DND-41 (cell line): ENCODE measurements at regions not wholly inside any gene's neighbourhood (a gene's known extent, or its start where the extent isn't known, plus 50 kb on each side); places are given as distances from the start of the nearest gene placed in this dataset.

ENCODE experiments used
- ATAC-seq: fragments of 200-7000 bp; cut with Tn5 transposase; 3 replicates; pipeline ENCODE4 v1.9.1; 2021; ENCODE audit warnings: low read depth; ENCODE audit not compliant: insufficient read depth
- DNase-seq: peaks from one replicate; pipeline ENCODE4 v3.0.0-alpha.2; 2020
- H2AFZ ChIP-seq: 2 replicates; pipeline ENCODE4 v1.6.0; 2012; ENCODE audit warnings: low read depth, low read length
- H3K27ac ChIP-seq: 2 replicates; pipeline ENCODE4 v1.5.1; 2012; ENCODE audit warnings: low read length, inconsistent platforms
- H3K27me3 ChIP-seq: fragments of 200-600 bp; sonication (generic); 2 replicates; pipeline ENCODE4 v1.6.0; 2012; ENCODE audit warnings: low read length, mild to moderate bottlenecking, inconsistent platforms; ENCODE audit not compliant: insufficient read depth, poor library complexity
- H3K36me3 ChIP-seq: 2 replicates; pipeline ENCODE4 v1.5.1; 2012; ENCODE audit warnings: low read length, inconsistent platforms; ENCODE audit not compliant: insufficient read depth
- H3K4me1 ChIP-seq: 2 replicates; pipeline ENCODE4 v1.5.1; 2012; ENCODE audit warnings: mild to moderate bottlenecking, low read length; ENCODE audit not compliant: insufficient read depth
- H3K4me2 ChIP-seq: 2 replicates; pipeline ENCODE4 v1.6.0; 2012; ENCODE audit warnings: mild to moderate bottlenecking, moderate library complexity, low read length, inconsistent platforms; ENCODE audit not compliant: insufficient read depth
- H3K4me3 ChIP-seq, 2 experiments: fragments of 200-600 bp in 1 of 2; shearing (Covaris generic) in 1 of 2; 2 replicates each; pipeline ENCODE4 v1.5.1; 2012 to 2016; ENCODE audit warnings: inconsistent platforms in 2 of 2, low read length in 2 of 2, mild to moderate bottlenecking in 2 of 2, low read depth in 1 of 2, moderate library complexity in 1 of 2
- H3K79me2 ChIP-seq: 2 replicates; pipeline ENCODE4 v1.6.0; 2012; ENCODE audit warnings: low read length, inconsistent platforms; ENCODE audit not compliant: insufficient read depth
- H3K9ac ChIP-seq: 2 replicates; pipeline ENCODE4 v1.6.0; 2012; ENCODE audit warnings: low read depth, mild to moderate bottlenecking, inconsistent platforms, low read length, moderate library complexity
- H3K9me3 ChIP-seq: 2 replicates; pipeline ENCODE4 v1.5.1; 2012; ENCODE audit warnings: low read length, moderate library complexity, mild to moderate bottlenecking, inconsistent platforms; ENCODE audit not compliant: insufficient read depth, severe bottlenecking
- H4K20me1 ChIP-seq: 2 replicates; pipeline ENCODE4 v1.6.0; 2012; ENCODE audit warnings: low read length; ENCODE audit not compliant: insufficient read depth
- CTCF ChIP-seq: IDR thresholded peaks from 2 replicates; pipeline ENCODE4 v1.5.1; 2012; ENCODE audit warnings: borderline replicate concordance, low read length, moderate library complexity, mild to moderate bottlenecking; ENCODE audit not compliant: poor library complexity, severe bottlenecking; ENCODE audit errors: extremely low read depth
- EZH2 ChIP-seq: IDR thresholded peaks from 3 replicates; pipeline ENCODE4 v1.6.1; 2012; ENCODE audit warnings: borderline replicate concordance, low read depth, mild to moderate bottlenecking, moderate library complexity, low read length, inconsistent platforms; ENCODE audit not compliant: severe bottlenecking

GRCh38 chr3:144361002-144361401, 389.4 kb downstream of the DIPK2A start:
- no peaks in the 10 kb centered on the region for H3K27me3 ChIP-seq
- H3K9ac ChIP-seq, result no peak overlapping the region
- H4K20me1 ChIP-seq, result no peaks in the 10 kb centered on the region
- ATAC-seq (no peak), DNase-seq (no peak)
- no peak overlapping the region for H3K27ac ChIP-seq
- H3K4me2 ChIP-seq, result no peak overlapping the region
- TF ChIP-seq CTCF, result no peak
- TF ChIP-seq EZH2, result no peak
- no peak overlapping the region for H2AFZ ChIP-seq
- H3K9me3 ChIP-seq, result no peaks in the 10 kb centered on the region
- no peaks in the 10 kb centered on the region for H3K79me2 ChIP-seq
- H3K36me3 ChIP-seq, result no peaks in the 10 kb centered on the region
- peaks cover 24% of the 10 kb centered on the region for H3K4me1 ChIP-seq
- H3K4me3 ChIP-seq, result no peak overlapping the region

GRCh38 chr3:144362126-144362525, 390.5 kb downstream of the DIPK2A start:
- Histone ChIP-seq H3K4me3 (no peak overlapping the region), H3K79me2 (no peaks in the 10 kb centered on the region), H3K27me3 (no peaks in the 10 kb centered on the region), H3K27ac (0 out of 2 replicates have a peak overlapping the region, but pooled peaks have one; percentile 29), H2AFZ (no peak overlapping the region), H3K9me3 (no peaks in the 10 kb centered on the region), H3K36me3 (no peaks in the 10 kb centered on the region), H3K9ac (no peak overlapping the region), H4K20me1 (no peaks in the 10 kb centered on the region), H3K4me1 (peaks cover 24% of the 10 kb centered on the region), H3K4me2 (peak overlapping the region; percentile 23)
- TF ChIP-seq CTCF, result no peak
- no peak for DNase-seq
- peak; percentile 95 for ATAC-seq

- Histone ChIP-seq H4K20me1 (no peaks in the 10 kb centered on the region), H3K4me3 (no peak overlapping the region), H3K4me1 (peaks cover 24% of the 10 kb centered on the region), H3K79me2 (no peaks in the 10 kb centered on the region), H3K9ac (no peak overlapping the region), H3K36me3 (no peaks in the 10 kb centered on the region), H3K9me3 (peaks cover 4% of the 10 kb centered on the region), H3K27ac (no peak overlapping the region), H3K4me2 (no peak overlapping the region), H3K27me3 (no peaks in the 10 kb centered on the region), H2AFZ (no peak overlapping the region)
- DNase-seq, result no peak
- ATAC-seq, result no peak
- TF ChIP-seq CTCF, result no peak
- TF ChIP-seq EZH2, result no peak
These were observed 392.2 kb downstream of the DIPK2A start for GRCh38 chr3:144363856-144364255.

- no peaks in the 10 kb centered on the region for H3K27me3 ChIP-seq
- TF ChIP-seq CTCF (no peak), EZH2 (no peak)
- no peaks in the 10 kb centered on the region for H3K79me2 ChIP-seq
- H3K9ac ChIP-seq, result no peak overlapping the region
- no peaks in the 10 kb centered on the region for H4K20me1 ChIP-seq
- peaks cover 24% of the 10 kb centered on the region for H3K4me1 ChIP-seq
- peaks cover 4% of the 10 kb centered on the region for H3K9me3 ChIP-seq
- H3K4me2 ChIP-seq, result no peak overlapping the region
- no peak overlapping the region for H3K27ac ChIP-seq
- no peak overlapping the region for H3K4me3 ChIP-seq
- no peak for ATAC-seq
- no peak overlapping the region for H2AFZ ChIP-seq
- H3K36me3 ChIP-seq, result no peaks in the 10 kb centered on the region
- DNase-seq, result no peak
These were observed 393.1 kb downstream of the DIPK2A start for GRCh38 chr3:144364737-144365136.
